ENCODE measurements at regions not wholly inside any gene's neighbourhood (a gene's known extent, or its start where the extent isn't known, plus 50 kb on each side); places are given as distances from the start of the nearest gene placed in this dataset.

- ChIA-PET CTCF (no interaction called here), POLR2A (no interaction called here)
- DNase-seq (ENCODE audit: low read depth) = no peak
Measured at GRCh38 chr2:183227176-183227575, 102.9 kb downstream of the NUP35 start.

GRCh38 chr2:183229386-183229785 lies 105.1 kb downstream of the NUP35 start:
- CTCF ChIA-PET = interaction anchor here (0.5 kb wide), 1 partner anchor 9 kb away, joined by 3 read pairs; no protein-coding TSS in a partner anchor

More at GRCh38 chr2:183227176-183227575, 102.9 kb downstream of the NUP35 start:
- Histone ChIP-seq H3K36me3 (ENCODE audit: control insufficient read depth, insufficient read depth, low read length) (no peaks in the 10 kb centered on the region), H3K27me3 (ENCODE audit: control insufficient read depth, insufficient read depth, low read length) (no peaks in the 10 kb centered on the region), H3K4me3 (ENCODE audit: low read depth, low read length) (no peak overlapping the region)
- TF ChIP-seq CTCF (IDR thresholded peaks at IDR 0.05; ENCODE audit: insufficient read depth, low read depth, low read length) = no peak

GRCh38 chr2:183232161-183232865 lies 108.1 kb downstream of the NUP35 start:
- ChIA-PET CTCF (interaction anchor here (1.8 kb wide), 1 partner anchor 16 kb away, joined by 5 read pairs; no protein-coding TSS in a partner anchor), POLR2A (no interaction called here)
- Histone ChIP-seq H3K27me3 (ENCODE audit: control insufficient read depth, insufficient read depth, low read length) (no peaks in the 10 kb centered on the region), H3K4me3 (ENCODE audit: low read depth, low read length) (no peak overlapping the region), H3K36me3 (ENCODE audit: control insufficient read depth, insufficient read depth, low read length) (no peaks in the 10 kb centered on the region)
- DNase-seq (ENCODE audit: low read depth) = no peak
- no peak for TF ChIP-seq CTCF (IDR thresholded peaks at IDR 0.05; ENCODE audit: insufficient read depth, low read depth, low read length)

More at GRCh38 chr2:183229386-183229785, 105.1 kb downstream of the NUP35 start:
- Histone ChIP-seq H3K4me3 (ENCODE audit: low read depth, low read length) (no peak overlapping the region), H3K27me3 (ENCODE audit: control insufficient read depth, insufficient read depth, low read length) (no peaks in the 10 kb centered on the region), H3K36me3 (ENCODE audit: control insufficient read depth, insufficient read depth, low read length) (no peaks in the 10 kb centered on the region)
- no peak for DNase-seq (ENCODE audit: low read depth)
- TF ChIP-seq CTCF (IDR thresholded peaks at IDR 0.05; ENCODE audit: insufficient read depth, low read depth, low read length) = no peak
- POLR2A ChIA-PET = no interaction called here

GRCh38 chr2:183242937-183243336 lies 118.7 kb downstream of the NUP35 start:
- no peak for DNase-seq (ENCODE audit: low read depth)
- TF ChIP-seq CTCF (IDR thresholded peaks at IDR 0.05; ENCODE audit: insufficient read depth, low read depth, low read length) = no peak
- H3K36me3 ChIP-seq (ENCODE audit: control insufficient read depth, insufficient read depth, low read length) = no peaks in the 10 kb centered on the region
- no peaks in the 10 kb centered on the region for H3K27me3 ChIP-seq (ENCODE audit: control insufficient read depth, insufficient read depth, low read length)
- H3K4me3 ChIP-seq (ENCODE audit: low read depth, low read length) = no peak overlapping the region
- POLR2A ChIA-PET = no interaction called here
- CTCF ChIA-PET = no interaction called here

- H3K36me3 ChIP-seq (ENCODE audit: control insufficient read depth, insufficient read depth, low read length) = no peaks in the 10 kb centered on the region
- CTCF ChIA-PET = interaction anchor here (0.7 kb wide), 1 partner anchor 220 kb away, joined by 3 read pairs; no protein-coding TSS in a partner anchor
- POLR2A ChIA-PET = no interaction called here
- no peak for TF ChIP-seq CTCF (IDR thresholded peaks at IDR 0.05; ENCODE audit: insufficient read depth, low read depth, low read length)
- no peak overlapping the region for H3K4me3 ChIP-seq (ENCODE audit: low read depth, low read length)
- no peaks in the 10 kb centered on the region; the same call in 1 of the 2 replicates for H3K27me3 ChIP-seq (ENCODE audit: control insufficient read depth, insufficient read depth, low read length)
- no peak for DNase-seq (ENCODE audit: low read depth)
Measured at GRCh38 chr2:183243758-183244157, 119.5 kb downstream of the NUP35 start.

Data from BJ (cell line).